ENCODE measurements at regions not wholly inside any gene's neighbourhood (a gene's known extent, or its start where the extent isn't known, plus 50 kb on each side); places are given as distances from the start of the nearest gene placed in this dataset.

DNA sequence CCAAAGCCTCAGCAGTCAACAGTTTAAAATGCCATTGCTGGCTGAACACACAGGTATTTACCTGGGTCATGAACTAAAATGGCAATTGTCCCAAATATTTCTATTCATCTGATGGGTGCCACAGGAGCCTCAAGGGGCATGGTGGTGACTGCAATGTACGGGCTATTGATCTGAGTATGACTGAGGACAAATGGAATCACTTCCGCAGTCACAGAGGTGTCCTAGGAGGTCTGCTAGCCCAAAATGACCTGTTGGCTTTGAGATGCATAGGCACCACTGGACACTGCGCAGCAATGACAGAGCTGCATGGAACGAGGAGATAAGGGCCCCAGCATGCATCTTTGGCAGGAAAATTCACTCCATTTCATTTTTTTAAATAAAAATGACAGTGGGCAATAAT, 474.1 kb upstream of the SOX5 start:
- no peak overlapping the region for H3K4me3 ChIP-seq (ENCODE audit: low read length)

DNA sequence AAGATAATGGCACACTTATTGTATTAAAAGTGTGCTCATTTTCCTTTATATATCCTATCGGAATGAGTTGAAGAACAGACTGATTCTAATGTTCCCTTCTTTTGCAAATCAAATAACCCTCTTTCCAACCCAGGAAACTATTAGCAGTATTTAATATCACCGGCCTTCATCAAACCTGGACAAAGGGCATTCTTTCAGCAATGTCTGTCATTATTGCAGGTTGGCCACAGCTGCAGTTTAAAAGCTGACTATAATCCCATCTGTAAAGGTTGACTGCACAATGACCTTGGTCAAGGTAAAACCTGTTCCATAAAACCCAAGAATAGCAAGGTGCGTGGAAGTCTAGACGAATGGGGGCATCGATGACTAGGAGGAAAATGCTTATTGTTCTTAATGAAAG, 472.3 kb upstream of the SOX5 start:
- Histone ChIP-seq H3K79me2 (replicated peaks; ENCODE audit: insufficient read depth, low read length) (peaks cover 3% of the 10 kb centered on the region), H3K4me2 (ENCODE audit: low read length) (no peak overlapping the region), H3K9me2 (ENCODE audit: insufficient read depth, low read length) (no peaks in the 10 kb centered on the region), H3K9me3 (ENCODE audit: low read length) (no peaks in the 10 kb centered on the region), H3K27me3 (ENCODE audit: insufficient read depth, low read depth, low read length) (no peaks in the 10 kb centered on the region), H3F3A (ENCODE audit: insufficient read depth, low read length, poor library complexity, severe bottlenecking) (no peaks in the 10 kb centered on the region), H2AFZ (ENCODE audit: low read depth, low read length) (no peak overlapping the region), H4K20me1 (ENCODE audit: insufficient read depth) (no peaks in the 10 kb centered on the region), H3K27ac (ENCODE audit: low read length) (no peak overlapping the region), H3K36me3 (ENCODE audit: insufficient read depth, low read length) (no peaks in the 10 kb centered on the region), H3K9ac (ENCODE audit: low read length) (no peak overlapping the region), H3K4me3 (ENCODE audit: low read length) (no peak overlapping the region)
- TF ChIP-seq POLR2AphosphoS5 (IDR thresholded peaks at IDR 0.05) = no peak

More for the DNA sequence above, 474.1 kb upstream of the SOX5 start:
- Histone ChIP-seq H3K4me2 (ENCODE audit: low read length) (no peak overlapping the region), H3K27ac (ENCODE audit: low read length) (no peak overlapping the region), H3K36me3 (ENCODE audit: insufficient read depth, low read length) (no peaks in the 10 kb centered on the region), H3K9me3 (ENCODE audit: low read length) (no peaks in the 10 kb centered on the region), H3F3A (ENCODE audit: insufficient read depth, low read length, poor library complexity, severe bottlenecking) (no peaks in the 10 kb centered on the region), H3K27me3 (ENCODE audit: insufficient read depth, low read depth, low read length) (no peaks in the 10 kb centered on the region), H2AFZ (ENCODE audit: low read depth, low read length) (no peak overlapping the region), H4K20me1 (ENCODE audit: insufficient read depth) (no peaks in the 10 kb centered on the region), H3K79me2 (replicated peaks; ENCODE audit: insufficient read depth, low read length) (peaks cover 3% of the 10 kb centered on the region), H3K9ac (ENCODE audit: low read length) (no peak overlapping the region), H3K9me2 (ENCODE audit: insufficient read depth, low read length) (no peaks in the 10 kb centered on the region)
- TF ChIP-seq EP300 (conservative IDR thresholded peaks at IDR 0.05; ENCODE audit: poor library complexity, severe bottlenecking) (no peak), EZH2 (IDR thresholded peaks at IDR 0.05; ENCODE audit: borderline replicate concordance, insufficient read depth, low read length, poor library complexity, severe bottlenecking) (no peak), POLR2AphosphoS5 (IDR thresholded peaks at IDR 0.05) (no peak), SMC3 (conservative IDR thresholded peaks at IDR 0.05; ENCODE audit: poor library complexity) (no peak)

DNA sequence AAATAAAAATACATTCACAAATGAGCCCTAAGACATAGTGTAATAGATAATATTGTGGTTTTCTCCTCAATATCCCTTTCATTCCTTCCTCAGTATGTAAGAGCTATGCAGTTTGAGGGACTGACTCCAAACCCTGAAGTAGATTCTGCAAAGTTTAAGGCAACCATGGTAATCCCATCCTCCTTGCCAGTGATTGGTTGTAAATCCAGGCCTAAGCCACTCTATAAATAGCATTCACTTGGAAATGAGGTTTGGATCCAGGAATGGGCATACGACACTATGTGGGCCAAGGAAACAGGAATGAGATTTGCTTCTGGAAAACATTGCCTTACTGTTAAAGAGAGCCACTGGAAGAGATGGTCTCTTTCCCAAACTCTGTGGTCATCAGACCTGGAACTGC, 468.7 kb upstream of the SOX5 start:
- no peaks in the 10 kb centered on the region for H3K27me3 ChIP-seq (ENCODE audit: insufficient read depth, low read depth, low read length)
- TF ChIP-seq SMC3 (conservative IDR thresholded peaks at IDR 0.05; ENCODE audit: poor library complexity) (no peak), RAD21 (conservative IDR thresholded peaks at IDR 0.05) (no peak), EP300 (conservative IDR thresholded peaks at IDR 0.05; ENCODE audit: poor library complexity, severe bottlenecking) (no peak), MXI1 (conservative IDR thresholded peaks at IDR 0.05; ENCODE audit: poor library complexity, severe bottlenecking) (no peak), TAF1 (IDR thresholded peaks at IDR 0.05; ENCODE audit: low read depth) (no peak), EZH2 (IDR thresholded peaks at IDR 0.05; ENCODE audit: borderline replicate concordance, insufficient read depth, low read length, poor library complexity, severe bottlenecking) (no peak), POLR2AphosphoS5 (IDR thresholded peaks at IDR 0.05) (no peak)
- TF ChIP-seq, protein P1, sequence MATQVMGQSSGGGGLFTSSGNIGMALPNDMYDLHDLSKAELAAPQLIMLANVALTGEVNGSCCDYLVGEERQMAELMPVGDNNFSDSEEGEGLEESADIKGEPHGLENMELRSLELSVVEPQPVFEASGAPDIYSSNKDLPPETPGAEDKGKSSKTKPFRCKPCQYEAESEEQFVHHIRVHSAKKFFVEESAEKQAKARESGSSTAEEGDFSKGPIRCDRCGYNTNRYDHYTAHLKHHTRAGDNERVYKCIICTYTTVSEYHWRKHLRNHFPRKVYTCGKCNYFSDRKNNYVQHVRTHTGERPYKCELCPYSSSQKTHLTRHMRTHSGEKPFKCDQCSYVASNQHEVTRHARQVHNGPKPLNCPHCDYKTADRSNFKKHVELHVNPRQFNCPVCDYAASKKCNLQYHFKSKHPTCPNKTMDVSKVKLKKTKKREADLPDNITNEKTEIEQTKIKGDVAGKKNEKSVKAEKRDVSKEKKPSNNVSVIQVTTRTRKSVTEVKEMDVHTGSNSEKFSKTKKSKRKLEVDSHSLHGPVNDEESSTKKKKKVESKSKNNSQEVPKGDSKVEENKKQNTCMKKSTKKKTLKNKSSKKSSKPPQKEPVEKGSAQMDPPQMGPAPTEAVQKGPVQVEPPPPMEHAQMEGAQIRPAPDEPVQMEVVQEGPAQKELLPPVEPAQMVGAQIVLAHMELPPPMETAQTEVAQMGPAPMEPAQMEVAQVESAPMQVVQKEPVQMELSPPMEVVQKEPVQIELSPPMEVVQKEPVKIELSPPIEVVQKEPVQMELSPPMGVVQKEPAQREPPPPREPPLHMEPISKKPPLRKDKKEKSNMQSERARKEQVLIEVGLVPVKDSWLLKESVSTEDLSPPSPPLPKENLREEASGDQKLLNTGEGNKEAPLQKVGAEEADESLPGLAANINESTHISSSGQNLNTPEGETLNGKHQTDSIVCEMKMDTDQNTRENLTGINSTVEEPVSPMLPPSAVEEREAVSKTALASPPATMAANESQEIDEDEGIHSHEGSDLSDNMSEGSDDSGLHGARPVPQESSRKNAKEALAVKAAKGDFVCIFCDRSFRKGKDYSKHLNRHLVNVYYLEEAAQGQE (IDR thresholded peaks at IDR 0.05; ENCODE audit: borderline replicate concordance) = no peak
- TF ChIP-seq, protein P2, sequence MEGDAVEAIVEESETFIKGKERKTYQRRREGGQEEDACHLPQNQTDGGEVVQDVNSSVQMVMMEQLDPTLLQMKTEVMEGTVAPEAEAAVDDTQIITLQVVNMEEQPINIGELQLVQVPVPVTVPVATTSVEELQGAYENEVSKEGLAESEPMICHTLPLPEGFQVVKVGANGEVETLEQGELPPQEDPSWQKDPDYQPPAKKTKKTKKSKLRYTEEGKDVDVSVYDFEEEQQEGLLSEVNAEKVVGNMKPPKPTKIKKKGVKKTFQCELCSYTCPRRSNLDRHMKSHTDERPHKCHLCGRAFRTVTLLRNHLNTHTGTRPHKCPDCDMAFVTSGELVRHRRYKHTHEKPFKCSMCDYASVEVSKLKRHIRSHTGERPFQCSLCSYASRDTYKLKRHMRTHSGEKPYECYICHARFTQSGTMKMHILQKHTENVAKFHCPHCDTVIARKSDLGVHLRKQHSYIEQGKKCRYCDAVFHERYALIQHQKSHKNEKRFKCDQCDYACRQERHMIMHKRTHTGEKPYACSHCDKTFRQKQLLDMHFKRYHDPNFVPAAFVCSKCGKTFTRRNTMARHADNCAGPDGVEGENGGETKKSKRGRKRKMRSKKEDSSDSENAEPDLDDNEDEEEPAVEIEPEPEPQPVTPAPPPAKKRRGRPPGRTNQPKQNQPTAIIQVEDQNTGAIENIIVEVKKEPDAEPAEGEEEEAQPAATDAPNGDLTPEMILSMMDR (IDR thresholded peaks at IDR 0.05; ENCODE audit: poor library complexity, severe bottlenecking) = no peak

More for the DNA sequence above, 468.7 kb upstream of the SOX5 start:
- Histone ChIP-seq H3K9ac (ENCODE audit: low read length) (no peak overlapping the region), H3K4me3 (ENCODE audit: low read length) (no peak overlapping the region), H3F3A (ENCODE audit: insufficient read depth, low read length, poor library complexity, severe bottlenecking) (no peaks in the 10 kb centered on the region), H2AFZ (ENCODE audit: low read depth, low read length) (no peak overlapping the region), H3K4me2 (ENCODE audit: low read length) (no peak overlapping the region), H3K9me3 (ENCODE audit: low read length) (no peaks in the 10 kb centered on the region), H3K79me2 (replicated peaks; ENCODE audit: insufficient read depth, low read length) (no peaks in the 10 kb centered on the region), H3K36me3 (ENCODE audit: insufficient read depth, low read length) (no peaks in the 10 kb centered on the region), H3K27ac (ENCODE audit: low read length) (no peak overlapping the region), H4K20me1 (ENCODE audit: insufficient read depth) (no peaks in the 10 kb centered on the region), H3K9me2 (ENCODE audit: insufficient read depth, low read length) (no peaks in the 10 kb centered on the region)
